ENCODE measurements at regions not wholly inside any gene's neighbourhood (a gene's known extent, or its start where the extent isn't known, plus 50 kb on each side); places are given as distances from the start of the nearest gene placed in this dataset.

DNA sequence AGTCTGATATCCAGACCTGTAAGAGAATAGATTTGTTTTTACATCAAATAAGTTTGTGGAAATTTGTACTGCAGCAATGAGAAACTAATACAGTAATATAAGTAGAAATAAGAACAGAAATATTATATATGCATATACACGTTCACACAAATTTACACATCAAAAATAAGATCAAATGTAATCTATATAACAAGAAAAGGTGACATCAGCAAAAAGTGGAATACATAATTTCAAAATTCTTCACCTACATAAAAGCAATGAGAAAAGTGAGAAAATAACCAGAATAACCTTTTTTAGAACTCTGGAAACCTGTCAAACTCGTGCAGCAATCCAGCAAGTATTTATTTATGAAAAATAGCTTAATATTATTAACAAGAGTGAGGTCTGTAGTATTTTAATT, 1124.6 kb upstream of the ATXN7L3B start:
- TF ChIP-seq, protein P1, sequence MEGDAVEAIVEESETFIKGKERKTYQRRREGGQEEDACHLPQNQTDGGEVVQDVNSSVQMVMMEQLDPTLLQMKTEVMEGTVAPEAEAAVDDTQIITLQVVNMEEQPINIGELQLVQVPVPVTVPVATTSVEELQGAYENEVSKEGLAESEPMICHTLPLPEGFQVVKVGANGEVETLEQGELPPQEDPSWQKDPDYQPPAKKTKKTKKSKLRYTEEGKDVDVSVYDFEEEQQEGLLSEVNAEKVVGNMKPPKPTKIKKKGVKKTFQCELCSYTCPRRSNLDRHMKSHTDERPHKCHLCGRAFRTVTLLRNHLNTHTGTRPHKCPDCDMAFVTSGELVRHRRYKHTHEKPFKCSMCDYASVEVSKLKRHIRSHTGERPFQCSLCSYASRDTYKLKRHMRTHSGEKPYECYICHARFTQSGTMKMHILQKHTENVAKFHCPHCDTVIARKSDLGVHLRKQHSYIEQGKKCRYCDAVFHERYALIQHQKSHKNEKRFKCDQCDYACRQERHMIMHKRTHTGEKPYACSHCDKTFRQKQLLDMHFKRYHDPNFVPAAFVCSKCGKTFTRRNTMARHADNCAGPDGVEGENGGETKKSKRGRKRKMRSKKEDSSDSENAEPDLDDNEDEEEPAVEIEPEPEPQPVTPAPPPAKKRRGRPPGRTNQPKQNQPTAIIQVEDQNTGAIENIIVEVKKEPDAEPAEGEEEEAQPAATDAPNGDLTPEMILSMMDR (IDR thresholded peaks at IDR 0.05), result no peak
- TF ChIP-seq EZH2 (IDR thresholded peaks at IDR 0.05; ENCODE audit: borderline replicate concordance, insufficient read depth, low read depth, low read length, poor library complexity, severe bottlenecking), result no peak

All from B cell (primary cell).